Smooth muscle cell (in vitro differentiated cells): ENCODE measurements at regions not wholly inside any gene's neighbourhood (a gene's known extent, or its start where the extent isn't known, plus 50 kb on each side); places are given as distances from the start of the nearest gene placed in this dataset.
A peak's percentile ranks its signal among the peaks of the same experiment; 100 is the strongest.

Source experiments
- DNase-seq: peaks from one replicate; lab custom pipeline; 2025; ENCODE audit not compliant: unreplicated experiment; lab: John Stamatoyannopoulos, UW
- H2AFZ ChIP-seq: fragments of 200-600 bp; sonication (generic); 2 replicates; pipeline ENCODE4 v1.6.0; 2016; ENCODE audit warnings: antibody characterized with exemption, low read depth, mild to moderate bottlenecking
- H3F3A ChIP-seq: fragments of 200-600 bp; sonication (generic); 2 replicates; pipeline ENCODE4 v1.6.0; 2017; ENCODE audit warnings: antibody characterized with exemption, low read depth
- H3K27ac ChIP-seq: fragments of 200-600 bp; sonication (generic); 2 replicates; pipeline ENCODE4 v1.5.1; 2016; ENCODE audit warnings: low read depth, mild to moderate bottlenecking
- H3K27me3 ChIP-seq: fragments of 200-600 bp; sonication (generic); 2 replicates; pipeline ENCODE4 v1.6.1; 2016; ENCODE audit warnings: low read depth, mild to moderate bottlenecking
- H3K36me3 ChIP-seq: fragments of 200-600 bp; sonication (generic); 2 replicates; pipeline ENCODE4 v1.5.1; 2016; ENCODE audit warnings: low read depth
- H3K4me1 ChIP-seq: fragments of 200-600 bp; sonication (generic); 2 replicates; pipeline ENCODE4 v1.5.1; 2016; ENCODE audit warnings: low read depth
- H3K4me2 ChIP-seq: fragments of 200-600 bp; sonication (generic); 2 replicates; pipeline ENCODE4 v1.6.0; 2016; ENCODE audit warnings: mild to moderate bottlenecking
- H3K4me3 ChIP-seq: fragments of 200-600 bp; sonication (generic); 2 replicates; pipeline ENCODE4 v1.5.1; 2016; ENCODE audit warnings: mild to moderate bottlenecking
- H3K79me2 ChIP-seq: fragments of 200-600 bp; sonication (generic); 2 replicates; pipeline ENCODE4 v1.6.0; 2016; ENCODE audit warnings: low read depth, mild to moderate bottlenecking
- H3K9ac ChIP-seq: fragments of 200-600 bp; sonication (generic); 2 replicates; pipeline ENCODE4 v1.6.0; 2016; ENCODE audit warnings: low read depth
- H3K9me3 ChIP-seq: fragments of 200-600 bp; sonication (generic); replicated peaks from 2 replicates; pipeline ENCODE4 v1.5.1; 2016; ENCODE audit warnings: low read depth
- H4K20me1 ChIP-seq: fragments of 200-600 bp; sonication (generic); 2 replicates; pipeline ENCODE4 v1.6.0; 2016; ENCODE audit warnings: low read depth
- WGBS: methylation state at CpG from one replicate; pipeline ENCODE4 v1.1.7; 2016; ENCODE audit warnings: low lambda C conversion rate; 5-methylcytosine and 5-hydroxymethylcytosine counted together
- TF ChIP-seq, protein P1 (sequence below): fragments of 200-600 bp; sonication (generic); IDR thresholded peaks from 2 replicates; pipeline ENCODE4 v1.5.1; 2017; ENCODE audit warnings: borderline replicate concordance, mild to moderate bottlenecking, antibody characterized with exemption; ENCODE audit not compliant: insufficient read depth, poor library complexity, severe bottlenecking

DNA sequence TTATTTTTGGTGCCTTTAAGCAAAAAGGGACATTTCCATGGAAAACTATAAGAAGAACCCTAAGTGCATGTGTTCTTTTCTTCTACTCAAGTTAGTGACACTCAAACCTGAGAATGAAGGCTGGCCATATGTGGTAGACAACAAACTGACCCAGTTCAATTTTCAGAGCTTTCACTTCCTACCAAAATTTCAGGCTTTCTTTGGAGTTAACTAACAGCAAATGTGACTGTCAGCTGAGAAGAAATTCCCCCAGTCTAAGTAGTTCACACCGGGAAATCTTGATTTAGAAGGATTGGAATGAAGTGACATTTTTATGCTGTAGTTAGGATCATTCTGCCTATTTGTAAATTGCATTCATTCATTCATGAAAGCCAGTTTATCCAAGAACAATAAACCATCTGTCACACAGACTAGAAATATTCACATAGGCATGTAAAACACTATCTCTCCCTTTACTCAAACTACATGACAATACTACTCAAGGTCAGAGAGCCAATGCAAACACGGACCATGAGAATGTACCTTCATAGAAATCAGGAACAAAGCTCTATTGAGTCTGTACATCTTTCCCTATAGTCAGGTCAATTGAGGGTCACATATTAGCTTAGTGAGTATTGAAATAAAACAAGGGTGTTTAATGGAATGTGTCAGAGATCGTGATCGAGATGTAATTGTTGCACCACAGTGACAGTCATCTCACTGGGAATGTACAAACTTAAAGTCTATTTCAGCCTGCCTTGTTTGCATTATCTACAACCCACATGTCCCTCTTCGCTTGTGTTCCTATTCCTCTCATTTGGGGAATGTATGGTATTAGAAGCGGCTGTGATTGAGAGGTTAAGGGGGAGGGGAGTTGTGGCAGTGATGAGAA is 113.8 kb upstream of the TGFBR2 start:
- Histone ChIP-seq H3K9me3 (no peaks in the 10 kb centered on the region), H3K9ac (no peak overlapping the region), H3K79me2 (no peaks in the 10 kb centered on the region), H3K4me1 (peaks cover 9% of the 10 kb centered on the region), H2AFZ (no peak overlapping the region), H3K27ac (no peak overlapping the region), H4K20me1 (no peaks in the 10 kb centered on the region), H3K27me3 (no peaks in the 10 kb centered on the region), H3K36me3 (no peaks in the 10 kb centered on the region), H3F3A (peaks cover 23% of the 10 kb centered on the region), H3K4me2 (no peak overlapping the region), H3K4me3 (no peak overlapping the region)
- TF ChIP-seq, protein P1, sequence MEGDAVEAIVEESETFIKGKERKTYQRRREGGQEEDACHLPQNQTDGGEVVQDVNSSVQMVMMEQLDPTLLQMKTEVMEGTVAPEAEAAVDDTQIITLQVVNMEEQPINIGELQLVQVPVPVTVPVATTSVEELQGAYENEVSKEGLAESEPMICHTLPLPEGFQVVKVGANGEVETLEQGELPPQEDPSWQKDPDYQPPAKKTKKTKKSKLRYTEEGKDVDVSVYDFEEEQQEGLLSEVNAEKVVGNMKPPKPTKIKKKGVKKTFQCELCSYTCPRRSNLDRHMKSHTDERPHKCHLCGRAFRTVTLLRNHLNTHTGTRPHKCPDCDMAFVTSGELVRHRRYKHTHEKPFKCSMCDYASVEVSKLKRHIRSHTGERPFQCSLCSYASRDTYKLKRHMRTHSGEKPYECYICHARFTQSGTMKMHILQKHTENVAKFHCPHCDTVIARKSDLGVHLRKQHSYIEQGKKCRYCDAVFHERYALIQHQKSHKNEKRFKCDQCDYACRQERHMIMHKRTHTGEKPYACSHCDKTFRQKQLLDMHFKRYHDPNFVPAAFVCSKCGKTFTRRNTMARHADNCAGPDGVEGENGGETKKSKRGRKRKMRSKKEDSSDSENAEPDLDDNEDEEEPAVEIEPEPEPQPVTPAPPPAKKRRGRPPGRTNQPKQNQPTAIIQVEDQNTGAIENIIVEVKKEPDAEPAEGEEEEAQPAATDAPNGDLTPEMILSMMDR, result no peak
- no peak for DNase-seq
- WGBS, result 78% methylated on average over 6 of the region's 6 CpGs

DNA sequence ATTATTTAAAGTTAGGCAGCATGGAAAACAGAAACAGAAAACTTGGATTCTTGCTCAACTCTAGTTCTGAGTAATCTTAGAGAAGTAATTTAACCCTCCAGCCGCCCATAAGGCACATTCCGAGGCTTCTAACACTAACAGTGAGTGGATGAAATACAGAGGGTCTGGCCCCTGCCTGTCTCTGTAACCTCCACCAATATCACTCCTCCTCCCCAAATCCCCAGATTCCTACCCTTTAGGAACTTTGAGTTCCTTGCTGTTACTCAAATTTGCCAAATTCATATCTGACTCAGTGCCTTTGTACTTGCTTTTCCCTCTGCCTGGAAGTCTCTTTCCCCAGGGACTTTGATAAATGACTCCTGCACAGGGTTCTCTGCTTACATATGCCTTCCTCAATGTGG is 112.5 kb upstream of the TGFBR2 start:
- H3K27me3 ChIP-seq, result no peaks in the 10 kb centered on the region
- WGBS, result 15% methylated on average over 2 of the region's 2 CpGs
- peak overlapping the region; percentile 67 for H3K4me2 ChIP-seq
- peak overlapping the region; percentile 51 for H2AFZ ChIP-seq
- H3F3A ChIP-seq, result peaks cover 29% of the 10 kb centered on the region
- H3K4me3 ChIP-seq, result no peak overlapping the region
- H3K79me2 ChIP-seq, result no peaks in the 10 kb centered on the region
- no peaks in the 10 kb centered on the region for H4K20me1 ChIP-seq
- no peaks in the 10 kb centered on the region for H3K9me3 ChIP-seq
- no peak for DNase-seq
- H3K4me1 ChIP-seq, result peaks cover 9% of the 10 kb centered on the region
- no peak overlapping the region for H3K9ac ChIP-seq
- H3K36me3 ChIP-seq, result no peaks in the 10 kb centered on the region
- H3K27ac ChIP-seq, result peak overlapping the region; percentile 97
- TF ChIP-seq, protein P1, result no peak

DNA sequence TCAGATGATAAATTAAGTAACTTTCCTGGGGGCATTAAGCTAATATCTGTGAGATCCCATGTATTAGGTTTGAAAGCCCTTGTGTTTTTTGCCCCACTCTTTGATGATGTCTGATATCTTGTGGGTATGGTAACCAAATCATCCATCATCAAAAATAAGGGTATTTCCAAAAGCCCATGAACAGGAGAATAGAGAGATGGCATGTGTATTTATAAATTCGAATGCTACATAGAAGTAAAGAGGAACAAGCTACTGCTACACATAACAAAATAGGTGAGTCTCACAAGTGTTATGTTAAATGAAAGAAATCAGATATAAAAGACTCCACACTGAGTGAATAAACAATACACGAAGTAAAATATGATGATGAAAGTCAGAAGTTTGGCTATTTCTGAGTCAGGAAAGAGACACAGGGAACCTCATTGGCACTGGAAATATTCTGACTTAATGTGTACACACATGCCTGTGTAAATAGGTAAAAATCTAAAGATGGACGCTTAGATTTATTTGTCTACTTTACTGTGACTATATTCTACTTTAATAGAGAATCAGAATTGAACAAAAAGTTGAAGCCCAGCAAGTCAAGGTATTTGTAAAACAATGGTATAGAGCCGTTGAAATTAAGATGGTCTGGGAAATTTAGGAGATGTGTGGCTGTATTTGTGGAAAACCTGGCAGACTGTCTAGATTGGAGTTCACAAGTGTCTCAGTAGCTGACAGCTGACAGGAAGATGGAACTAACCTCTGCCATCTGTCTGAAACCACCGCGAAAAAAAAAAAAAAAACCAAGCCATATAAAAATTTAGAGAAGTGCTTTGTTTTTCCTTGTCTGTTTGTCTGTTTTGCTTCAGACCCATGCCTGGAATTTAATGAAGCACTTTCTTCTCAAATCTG is 111.0 kb upstream of the TGFBR2 start:
- no peaks in the 10 kb centered on the region for H3K36me3 ChIP-seq
- H3F3A ChIP-seq, result peaks cover 29% of the 10 kb centered on the region
- peaks cover 9% of the 10 kb centered on the region for H3K4me1 ChIP-seq
- H3K27me3 ChIP-seq, result no peaks in the 10 kb centered on the region
- TF ChIP-seq, protein P1, result no peak
- H3K4me3 ChIP-seq, result peak overlapping the region; percentile 34
- peak overlapping the region; percentile 66 for H2AFZ ChIP-seq
- no peaks in the 10 kb centered on the region for H4K20me1 ChIP-seq
- H3K9me3 ChIP-seq, result no peaks in the 10 kb centered on the region
- H3K9ac ChIP-seq, result peak overlapping the region; percentile 83
- 56% methylated on average over 6 of the region's 6 CpGs for WGBS
- H3K27ac ChIP-seq, result peak overlapping the region; percentile 97
- peak overlapping the region; percentile 80 for H3K4me2 ChIP-seq
- H3K79me2 ChIP-seq, result no peaks in the 10 kb centered on the region
- DNase-seq, result no peak
